ENCODE measurements at regions not wholly inside any gene's neighbourhood (a gene's known extent, or its start where the extent isn't known, plus 50 kb on each side); places are given as distances from the start of the nearest gene placed in this dataset.
A peak's percentile ranks its signal among the peaks of the same experiment; 100 is the strongest.

GRCh38 chr6:168815229-168815628, 374.2 kb downstream of the SMOC2 start:
- Histone ChIP-seq H3K27me3 (ENCODE audit: insufficient read depth) (no peaks in the 10 kb centered on the region), H3K79me2 (ENCODE audit: insufficient read depth) (no peaks in the 10 kb centered on the region), H3F3A (replicated peaks; ENCODE audit: insufficient read depth) (no peaks in the 10 kb centered on the region), H3K4me2 (no peak overlapping the region), H3K4me3 (ENCODE audit: low read depth in 2 of 2, low read length in 1 of 2) (no peak overlapping the region), H3K9ac (no peak overlapping the region), H3K9me3 (no peaks in the 10 kb centered on the region), H4K20me1 (ENCODE audit: insufficient read depth) (no peaks in the 10 kb centered on the region), H2AFZ (ENCODE audit: low read depth) (no peak overlapping the region), H3K36me3 (replicated peaks in 1 of 2; ENCODE audit: control insufficient read depth in 1 of 2, insufficient read depth in 2 of 2, low read length in 1 of 2) (no peaks in the 10 kb centered on the region), H3K27ac (ENCODE audit: low read depth in 2 of 2, low read length in 1 of 2) (no peak overlapping the region), H3K9me2 (peaks cover 3% of the 10 kb centered on the region; the same call in 1 of the 2 replicates), H3K4me1 (ENCODE audit: control insufficient read depth in 1 of 2, insufficient read depth in 2 of 2, low read depth in 1 of 2, low read length in 1 of 2) (no peaks in the 10 kb centered on the region)
- TF ChIP-seq NFIC (IDR thresholded peaks at IDR 0.05; ENCODE audit: borderline replicate concordance) (no peak), RAD21 (IDR thresholded peaks at IDR 0.05; ENCODE audit: low read length) (peak; percentile 19; the same call in 1 of the 2 replicates), CHD2 (IDR thresholded peaks at IDR 0.05; ENCODE audit: low read length, partially characterized antibody) (no peak)
- CTCF ChIA-PET, result interaction anchor here (0.9 to 1.2 kb wide), 2 partner anchors 12 to 22 kb away, joined by 3 to 4 read pairs; no protein-coding TSS in a partner anchor
- WGBS (ENCODE audit: low lambda C conversion rate), result 16% methylated on average over 5 of the region's 5 CpGs
- no peak for DNase-seq
- POLR2A ChIA-PET, result no interaction called here

GRCh38 chr6:168808232-168808631, 367.2 kb downstream of the SMOC2 start:
- WGBS (ENCODE audit: low lambda C conversion rate), result 21% methylated on average over 5 of the region's 6 CpGs
- Histone ChIP-seq H3K9me2 (peaks cover 3% of the 10 kb centered on the region; the same call in 1 of the 2 replicates), H3K4me2 (no peak overlapping the region), H3K27ac (ENCODE audit: low read depth in 2 of 2, low read length in 1 of 2) (no peak overlapping the region), H3K36me3 (replicated peaks in 1 of 2; ENCODE audit: control insufficient read depth in 1 of 2, insufficient read depth in 2 of 2, low read length in 1 of 2) (no peaks in the 10 kb centered on the region), H3K9me3 (no peaks in the 10 kb centered on the region), H3K79me2 (ENCODE audit: insufficient read depth) (no peaks in the 10 kb centered on the region), H3F3A (replicated peaks; ENCODE audit: insufficient read depth) (no peaks in the 10 kb centered on the region), H3K4me3 (ENCODE audit: low read depth in 2 of 2, low read length in 1 of 2) (no peak overlapping the region), H3K4me1 (ENCODE audit: control insufficient read depth in 1 of 2, insufficient read depth in 2 of 2, low read depth in 1 of 2, low read length in 1 of 2) (no peaks in the 10 kb centered on the region), H2AFZ (ENCODE audit: low read depth) (no peak overlapping the region), H3K9ac (no peak overlapping the region), H4K20me1 (ENCODE audit: insufficient read depth) (no peaks in the 10 kb centered on the region), H3K27me3 (ENCODE audit: insufficient read depth) (no peaks in the 10 kb centered on the region)
- CTCF ChIA-PET, result interaction anchor here (1.4 kb wide), 1 partner anchor 19 kb away, joined by 4 read pairs; no protein-coding TSS in a partner anchor
- no peak for DNase-seq
- POLR2A ChIA-PET, result no interaction called here
- TF ChIP-seq, protein P1, sequence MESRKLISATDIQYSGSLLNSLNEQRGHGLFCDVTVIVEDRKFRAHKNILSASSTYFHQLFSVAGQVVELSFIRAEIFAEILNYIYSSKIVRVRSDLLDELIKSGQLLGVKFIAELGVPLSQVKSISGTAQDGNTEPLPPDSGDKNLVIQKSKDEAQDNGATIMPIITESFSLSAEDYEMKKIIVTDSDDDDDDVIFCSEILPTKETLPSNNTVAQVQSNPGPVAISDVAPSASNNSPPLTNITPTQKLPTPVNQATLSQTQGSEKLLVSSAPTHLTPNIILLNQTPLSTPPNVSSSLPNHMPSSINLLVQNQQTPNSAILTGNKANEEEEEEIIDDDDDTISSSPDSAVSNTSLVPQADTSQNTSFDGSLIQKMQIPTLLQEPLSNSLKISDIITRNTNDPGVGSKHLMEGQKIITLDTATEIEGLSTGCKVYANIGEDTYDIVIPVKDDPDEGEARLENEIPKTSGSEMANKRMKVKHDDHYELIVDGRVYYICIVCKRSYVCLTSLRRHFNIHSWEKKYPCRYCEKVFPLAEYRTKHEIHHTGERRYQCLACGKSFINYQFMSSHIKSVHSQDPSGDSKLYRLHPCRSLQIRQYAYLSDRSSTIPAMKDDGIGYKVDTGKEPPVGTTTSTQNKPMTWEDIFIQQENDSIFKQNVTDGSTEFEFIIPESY (IDR thresholded peaks at IDR 0.05; ENCODE audit: borderline replicate concordance, low read depth), result no peak
- TF ChIP-seq YY1 (IDR thresholded peaks at IDR 0.05; ENCODE audit: low read depth) (no peak), SIN3A (IDR thresholded peaks at IDR 0.05; ENCODE audit: borderline replicate concordance, low read depth, low read length) (no peak), MEF2A (IDR thresholded peaks at IDR 0.05; ENCODE audit: borderline replicate concordance, low read depth) (no peak), PBX3 (IDR thresholded peaks at IDR 0.05) (no peak), RFX5 (IDR thresholded peaks at IDR 0.05; ENCODE audit: low read length) (no peak), TEAD4 (IDR thresholded peaks at IDR 0.05; ENCODE audit: borderline replicate concordance, insufficient read depth) (no peak), RAD21 (IDR thresholded peaks at IDR 0.05; ENCODE audit: low read length) (no peak), TCF12 (IDR thresholded peaks at IDR 0.05) (no peak), EP300 (IDR thresholded peaks at IDR 0.05; ENCODE audit: borderline replicate concordance in 1 of 2, low read depth in 1 of 2, low read length in 1 of 2) (no peak), EZH2phosphoT487 (IDR thresholded peaks at IDR 0.05; ENCODE audit: borderline replicate concordance, low read depth) (no peak), TAF1 (IDR thresholded peaks at IDR 0.05; ENCODE audit: borderline replicate concordance, low read depth, low read length) (no peak)
- TF ChIP-seq, protein P2, sequence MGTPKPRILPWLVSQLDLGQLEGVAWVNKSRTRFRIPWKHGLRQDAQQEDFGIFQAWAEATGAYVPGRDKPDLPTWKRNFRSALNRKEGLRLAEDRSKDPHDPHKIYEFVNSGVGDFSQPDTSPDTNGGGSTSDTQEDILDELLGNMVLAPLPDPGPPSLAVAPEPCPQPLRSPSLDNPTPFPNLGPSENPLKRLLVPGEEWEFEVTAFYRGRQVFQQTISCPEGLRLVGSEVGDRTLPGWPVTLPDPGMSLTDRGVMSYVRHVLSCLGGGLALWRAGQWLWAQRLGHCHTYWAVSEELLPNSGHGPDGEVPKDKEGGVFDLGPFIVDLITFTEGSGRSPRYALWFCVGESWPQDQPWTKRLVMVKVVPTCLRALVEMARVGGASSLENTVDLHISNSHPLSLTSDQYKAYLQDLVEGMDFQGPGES (IDR thresholded peaks at IDR 0.05; ENCODE audit: low read depth, low read length), result no peak
- TF ChIP-seq, protein P3, sequence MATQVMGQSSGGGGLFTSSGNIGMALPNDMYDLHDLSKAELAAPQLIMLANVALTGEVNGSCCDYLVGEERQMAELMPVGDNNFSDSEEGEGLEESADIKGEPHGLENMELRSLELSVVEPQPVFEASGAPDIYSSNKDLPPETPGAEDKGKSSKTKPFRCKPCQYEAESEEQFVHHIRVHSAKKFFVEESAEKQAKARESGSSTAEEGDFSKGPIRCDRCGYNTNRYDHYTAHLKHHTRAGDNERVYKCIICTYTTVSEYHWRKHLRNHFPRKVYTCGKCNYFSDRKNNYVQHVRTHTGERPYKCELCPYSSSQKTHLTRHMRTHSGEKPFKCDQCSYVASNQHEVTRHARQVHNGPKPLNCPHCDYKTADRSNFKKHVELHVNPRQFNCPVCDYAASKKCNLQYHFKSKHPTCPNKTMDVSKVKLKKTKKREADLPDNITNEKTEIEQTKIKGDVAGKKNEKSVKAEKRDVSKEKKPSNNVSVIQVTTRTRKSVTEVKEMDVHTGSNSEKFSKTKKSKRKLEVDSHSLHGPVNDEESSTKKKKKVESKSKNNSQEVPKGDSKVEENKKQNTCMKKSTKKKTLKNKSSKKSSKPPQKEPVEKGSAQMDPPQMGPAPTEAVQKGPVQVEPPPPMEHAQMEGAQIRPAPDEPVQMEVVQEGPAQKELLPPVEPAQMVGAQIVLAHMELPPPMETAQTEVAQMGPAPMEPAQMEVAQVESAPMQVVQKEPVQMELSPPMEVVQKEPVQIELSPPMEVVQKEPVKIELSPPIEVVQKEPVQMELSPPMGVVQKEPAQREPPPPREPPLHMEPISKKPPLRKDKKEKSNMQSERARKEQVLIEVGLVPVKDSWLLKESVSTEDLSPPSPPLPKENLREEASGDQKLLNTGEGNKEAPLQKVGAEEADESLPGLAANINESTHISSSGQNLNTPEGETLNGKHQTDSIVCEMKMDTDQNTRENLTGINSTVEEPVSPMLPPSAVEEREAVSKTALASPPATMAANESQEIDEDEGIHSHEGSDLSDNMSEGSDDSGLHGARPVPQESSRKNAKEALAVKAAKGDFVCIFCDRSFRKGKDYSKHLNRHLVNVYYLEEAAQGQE (IDR thresholded peaks at IDR 0.05; ENCODE audit: low read depth, low read length), result no peak
- TF ChIP-seq, protein P4, sequence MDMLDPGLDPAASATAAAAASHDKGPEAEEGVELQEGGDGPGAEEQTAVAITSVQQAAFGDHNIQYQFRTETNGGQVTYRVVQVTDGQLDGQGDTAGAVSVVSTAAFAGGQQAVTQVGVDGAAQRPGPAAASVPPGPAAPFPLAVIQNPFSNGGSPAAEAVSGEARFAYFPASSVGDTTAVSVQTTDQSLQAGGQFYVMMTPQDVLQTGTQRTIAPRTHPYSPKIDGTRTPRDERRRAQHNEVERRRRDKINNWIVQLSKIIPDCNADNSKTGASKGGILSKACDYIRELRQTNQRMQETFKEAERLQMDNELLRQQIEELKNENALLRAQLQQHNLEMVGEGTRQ (IDR thresholded peaks at IDR 0.05; ENCODE audit: borderline replicate concordance, low read depth, low read length), result no peak
- TF ChIP-seq, protein P5, sequence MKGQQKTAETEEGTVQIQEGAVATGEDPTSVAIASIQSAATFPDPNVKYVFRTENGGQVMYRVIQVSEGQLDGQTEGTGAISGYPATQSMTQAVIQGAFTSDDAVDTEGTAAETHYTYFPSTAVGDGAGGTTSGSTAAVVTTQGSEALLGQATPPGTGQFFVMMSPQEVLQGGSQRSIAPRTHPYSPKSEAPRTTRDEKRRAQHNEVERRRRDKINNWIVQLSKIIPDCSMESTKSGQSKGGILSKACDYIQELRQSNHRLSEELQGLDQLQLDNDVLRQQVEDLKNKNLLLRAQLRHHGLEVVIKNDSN (IDR thresholded peaks at IDR 0.05; ENCODE audit: borderline replicate concordance, low read depth), result no peak
